WTC11 (cell line): ENCODE measurements at regions not wholly inside any gene's neighbourhood (a gene's known extent, or its start where the extent isn't known, plus 50 kb on each side); places are given as distances from the start of the nearest gene placed in this dataset.

Experiments used
- SMAD4 ChIP-seq: sonication (generic); formaldehyde crosslinking; IDR thresholded peaks from 2 replicates; pipeline ENCODE4 v1.8.0; 2022; ENCODE audit warnings: mild to moderate bottlenecking, missing genetic modification reagents
- TF ChIP-seq, protein P1 (sequence below): fragments of 200-600 bp; IDR thresholded peaks from 2 replicates; pipeline ENCODE4 v1.8.0; 2022; ENCODE audit warnings: antibody characterized with exemption
- TF ChIP-seq, protein P2 (sequence below): sonication (generic); formaldehyde crosslinking; IDR thresholded peaks from 2 replicates; pipeline ENCODE4 v1.8.1; 2022; ENCODE audit warnings: missing genetic modification reagents, borderline replicate concordance

DNA sequence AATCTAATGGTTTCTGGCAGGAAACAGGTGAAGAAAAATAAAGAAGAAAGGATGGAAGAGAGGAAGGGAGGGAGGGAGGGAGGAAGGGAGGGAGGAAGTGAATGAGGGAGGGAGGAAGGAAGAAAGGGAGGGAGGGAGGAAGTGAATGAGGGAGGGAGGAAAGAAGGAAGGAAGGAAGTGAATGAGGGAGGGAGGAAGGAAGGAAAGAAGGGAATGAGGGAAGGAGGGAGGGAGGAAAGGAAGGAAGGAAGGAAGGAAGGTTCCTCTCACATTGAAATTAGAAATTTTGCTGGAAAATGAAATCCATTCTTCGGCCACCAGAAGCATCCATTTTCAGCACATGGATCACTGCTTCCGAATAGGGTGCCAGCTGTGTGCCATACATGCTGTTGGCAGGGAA is 62.2 kb upstream of the PELI2 start:
- TF ChIP-seq, protein P1, sequence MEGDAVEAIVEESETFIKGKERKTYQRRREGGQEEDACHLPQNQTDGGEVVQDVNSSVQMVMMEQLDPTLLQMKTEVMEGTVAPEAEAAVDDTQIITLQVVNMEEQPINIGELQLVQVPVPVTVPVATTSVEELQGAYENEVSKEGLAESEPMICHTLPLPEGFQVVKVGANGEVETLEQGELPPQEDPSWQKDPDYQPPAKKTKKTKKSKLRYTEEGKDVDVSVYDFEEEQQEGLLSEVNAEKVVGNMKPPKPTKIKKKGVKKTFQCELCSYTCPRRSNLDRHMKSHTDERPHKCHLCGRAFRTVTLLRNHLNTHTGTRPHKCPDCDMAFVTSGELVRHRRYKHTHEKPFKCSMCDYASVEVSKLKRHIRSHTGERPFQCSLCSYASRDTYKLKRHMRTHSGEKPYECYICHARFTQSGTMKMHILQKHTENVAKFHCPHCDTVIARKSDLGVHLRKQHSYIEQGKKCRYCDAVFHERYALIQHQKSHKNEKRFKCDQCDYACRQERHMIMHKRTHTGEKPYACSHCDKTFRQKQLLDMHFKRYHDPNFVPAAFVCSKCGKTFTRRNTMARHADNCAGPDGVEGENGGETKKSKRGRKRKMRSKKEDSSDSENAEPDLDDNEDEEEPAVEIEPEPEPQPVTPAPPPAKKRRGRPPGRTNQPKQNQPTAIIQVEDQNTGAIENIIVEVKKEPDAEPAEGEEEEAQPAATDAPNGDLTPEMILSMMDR, result no peak
- TF ChIP-seq SMAD4 (CRISPR knock-in tag), result no peak
- TF ChIP-seq, protein P2, sequence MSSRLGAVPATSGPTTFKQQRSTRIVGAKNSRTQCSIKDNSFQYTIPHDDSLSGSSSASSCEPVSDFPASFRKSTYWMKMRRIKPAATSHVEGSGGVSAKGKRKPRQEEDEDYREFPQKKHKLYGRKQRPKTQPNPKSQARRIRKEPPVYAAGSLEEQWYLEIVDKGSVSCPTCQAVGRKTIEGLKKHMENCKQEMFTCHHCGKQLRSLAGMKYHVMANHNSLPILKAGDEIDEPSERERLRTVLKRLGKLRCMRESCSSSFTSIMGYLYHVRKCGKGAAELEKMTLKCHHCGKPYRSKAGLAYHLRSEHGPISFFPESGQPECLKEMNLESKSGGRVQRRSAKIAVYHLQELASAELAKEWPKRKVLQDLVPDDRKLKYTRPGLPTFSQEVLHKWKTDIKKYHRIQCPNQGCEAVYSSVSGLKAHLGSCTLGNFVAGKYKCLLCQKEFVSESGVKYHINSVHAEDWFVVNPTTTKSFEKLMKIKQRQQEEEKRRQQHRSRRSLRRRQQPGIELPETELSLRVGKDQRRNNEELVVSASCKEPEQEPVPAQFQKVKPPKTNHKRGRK (CRISPR knock-in tag), result no peak
